GM19468 (cell line): ENCODE measurements at regions not wholly inside any gene's neighbourhood (a gene's known extent, or its start where the extent isn't known, plus 50 kb on each side); places are given as distances from the start of the nearest gene placed in this dataset.

Experiments used
- ATAC-seq: cut with Tn5 transposase; IDR thresholded peaks from one replicate; pipeline ENCODE4 v1.9.1; 2021; ENCODE audit warnings: mild to moderate bottlenecking, moderate library complexity, moderate number of reproducible peaks; ENCODE audit not compliant: unreplicated experiment; ENCODE audit errors: extremely low read depth

GRCh38 chr6:67358241-67358640 lies 1276.8 kb upstream of the ADGRB3 start:
- ATAC-seq = no peak

GRCh38 chr6:67353861-67354260 lies 1281.2 kb upstream of the ADGRB3 start:
- no peak for ATAC-seq

- no peak for ATAC-seq
These were observed 1282.4 kb upstream of the ADGRB3 start for GRCh38 chr6:67352717-67353116.

GRCh38 chr6:67350729-67351128 lies 1284.4 kb upstream of the ADGRB3 start:
- ATAC-seq = no peak

GRCh38 chr6:67345946-67346345 lies 1289.1 kb upstream of the ADGRB3 start:
- no peak for ATAC-seq

GRCh38 chr6:67336014-67336413 lies 1299.1 kb upstream of the ADGRB3 start:
- ATAC-seq = no peak

GRCh38 chr6:67331304-67331703 lies 1303.8 kb upstream of the ADGRB3 start:
- ATAC-seq = no peak

- ATAC-seq = no peak
These were observed 1306.8 kb upstream of the ADGRB3 start for GRCh38 chr6:67328269-67328668.

- ATAC-seq = no peak
These were observed 1334.5 kb upstream of the ADGRB3 start for GRCh38 chr6:67300430-67301040.

- ATAC-seq = no peak
These were observed 1342.9 kb upstream of the ADGRB3 start for GRCh38 chr6:67292169-67292568.

GRCh38 chr6:67287566-67287965 lies 1347.5 kb upstream of the ADGRB3 start:
- no peak for ATAC-seq

GRCh38 chr6:67285770-67286495 lies 1349.1 kb upstream of the ADGRB3 start:
- ATAC-seq = no peak

- no peak for ATAC-seq
These were observed 1357.8 kb upstream of the ADGRB3 start for GRCh38 chr6:67277312-67277711.

GRCh38 chr6:67265996-67266921 lies 1368.8 kb upstream of the ADGRB3 start:
- no peak for ATAC-seq

GRCh38 chr6:67252663-67253062 lies 1382.4 kb upstream of the ADGRB3 start:
- no peak for ATAC-seq

GRCh38 chr6:67248077-67248476 lies 1387.0 kb upstream of the ADGRB3 start:
- ATAC-seq = no peak

- no peak for ATAC-seq
These were observed 1391.0 kb upstream of the ADGRB3 start for GRCh38 chr6:67244037-67244436.

GRCh38 chr6:67237277-67237676 lies 1397.8 kb upstream of the ADGRB3 start:
- no peak for ATAC-seq

- ATAC-seq = no peak
These were observed 1404.0 kb upstream of the ADGRB3 start for GRCh38 chr6:67231092-67231491.

GRCh38 chr6:67224989-67225388 lies 1410.1 kb upstream of the ADGRB3 start:
- no peak for ATAC-seq

GRCh38 chr6:67221226-67221625 lies 1413.9 kb upstream of the ADGRB3 start:
- no peak for ATAC-seq
